Suppressor macrophage treated with lipopolysaccharide for 4 hours (primary cell): ENCODE measurements at regions not wholly inside any gene's neighbourhood (a gene's known extent, or its start where the extent isn't known, plus 50 kb on each side); places are given as distances from the start of the nearest gene placed in this dataset.
A peak's percentile ranks its signal among the peaks of the same experiment; 100 is the strongest.

Experiments
- DNase-seq: peaks from one replicate; pipeline ENCODE4 v3.0.0-alpha.2; 2020

DNA sequence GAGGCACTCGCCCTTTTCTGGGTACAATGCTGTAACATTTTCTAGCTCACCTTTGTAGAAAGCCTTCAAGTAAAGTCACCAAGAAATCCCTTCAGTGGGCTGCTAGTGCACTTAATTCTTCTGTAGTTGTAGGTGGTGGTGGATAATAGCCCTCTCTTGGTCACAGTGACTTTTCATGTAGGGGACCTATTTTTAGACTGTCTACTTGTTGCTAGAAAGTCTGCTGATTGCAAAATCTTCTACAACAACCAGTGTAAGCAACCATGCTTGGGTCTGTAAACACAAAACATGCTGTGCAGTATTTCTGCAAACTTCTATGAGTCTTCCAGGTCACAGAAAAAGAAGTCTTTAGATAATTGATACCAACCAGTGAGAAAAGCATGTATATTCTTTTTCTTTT lies 55.6 kb downstream of the PBDC1 start:
- no peak for DNase-seq

DNA sequence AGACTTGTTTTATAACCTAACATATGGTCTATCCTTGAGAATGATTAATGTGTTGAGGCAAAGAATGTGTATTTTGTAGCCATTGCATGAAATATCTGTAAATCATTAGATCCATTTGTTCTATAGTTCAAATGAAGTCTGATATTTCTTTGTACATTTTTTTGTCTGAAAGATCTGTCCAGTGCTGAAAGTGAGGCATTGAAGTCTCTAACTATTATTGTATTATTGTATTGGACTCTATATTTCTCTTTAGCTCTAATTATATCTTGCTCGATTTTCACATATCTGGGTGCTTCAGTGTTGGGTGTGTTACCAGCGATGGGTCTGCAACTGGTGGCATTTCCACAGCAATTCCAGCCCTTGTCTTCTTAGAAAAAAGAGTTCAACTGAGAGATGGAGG lies 76.0 kb downstream of the PBDC1 start:
- DNase-seq, result no peak

DNA sequence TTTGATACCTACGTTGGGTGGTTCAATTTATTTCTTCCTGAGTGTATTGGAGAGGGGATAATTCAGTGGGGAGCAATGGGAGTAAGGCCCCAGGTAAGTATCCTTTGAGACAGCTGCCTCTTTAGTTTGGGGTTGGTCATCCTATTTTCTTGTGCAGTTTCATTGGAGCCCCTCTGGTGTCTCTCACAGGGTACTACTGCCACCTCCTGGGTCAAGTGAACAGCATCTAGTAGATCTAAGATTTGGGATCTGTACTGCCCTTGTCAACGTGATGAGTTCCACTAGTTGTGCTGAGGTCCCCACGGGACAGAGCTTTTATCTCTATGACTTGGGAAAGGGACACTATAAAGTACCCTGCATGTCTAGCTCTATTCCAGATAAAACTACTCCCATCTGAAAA lies 80.6 kb downstream of the PBDC1 start:
- DNase-seq, result peak; percentile 50

DNA sequence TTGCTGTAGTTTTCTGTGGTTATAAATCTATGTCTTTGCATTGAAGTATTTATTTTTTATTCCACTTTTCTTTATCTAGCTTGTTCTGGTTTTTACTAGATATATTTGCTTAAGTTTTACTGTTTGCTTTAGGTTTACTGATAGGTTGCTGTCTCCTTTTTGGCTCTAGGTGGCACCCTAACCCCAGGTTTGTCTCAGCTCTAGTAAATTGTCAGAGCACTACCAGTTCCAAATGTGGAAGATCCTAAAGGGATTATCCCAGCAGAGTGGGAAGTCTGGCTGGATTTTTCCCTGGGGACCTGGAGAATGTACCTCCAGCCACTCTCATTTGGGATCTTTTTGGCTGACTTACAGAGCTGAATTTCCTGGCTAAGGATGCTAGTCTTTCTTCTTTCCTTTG lies 106.1 kb downstream of the PBDC1 start:
- DNase-seq, result peak; percentile 25
